ENCODE measurements at regions not wholly inside any gene's neighbourhood (a gene's known extent, or its start where the extent isn't known, plus 50 kb on each side); places are given as distances from the start of the nearest gene placed in this dataset.

DNA sequence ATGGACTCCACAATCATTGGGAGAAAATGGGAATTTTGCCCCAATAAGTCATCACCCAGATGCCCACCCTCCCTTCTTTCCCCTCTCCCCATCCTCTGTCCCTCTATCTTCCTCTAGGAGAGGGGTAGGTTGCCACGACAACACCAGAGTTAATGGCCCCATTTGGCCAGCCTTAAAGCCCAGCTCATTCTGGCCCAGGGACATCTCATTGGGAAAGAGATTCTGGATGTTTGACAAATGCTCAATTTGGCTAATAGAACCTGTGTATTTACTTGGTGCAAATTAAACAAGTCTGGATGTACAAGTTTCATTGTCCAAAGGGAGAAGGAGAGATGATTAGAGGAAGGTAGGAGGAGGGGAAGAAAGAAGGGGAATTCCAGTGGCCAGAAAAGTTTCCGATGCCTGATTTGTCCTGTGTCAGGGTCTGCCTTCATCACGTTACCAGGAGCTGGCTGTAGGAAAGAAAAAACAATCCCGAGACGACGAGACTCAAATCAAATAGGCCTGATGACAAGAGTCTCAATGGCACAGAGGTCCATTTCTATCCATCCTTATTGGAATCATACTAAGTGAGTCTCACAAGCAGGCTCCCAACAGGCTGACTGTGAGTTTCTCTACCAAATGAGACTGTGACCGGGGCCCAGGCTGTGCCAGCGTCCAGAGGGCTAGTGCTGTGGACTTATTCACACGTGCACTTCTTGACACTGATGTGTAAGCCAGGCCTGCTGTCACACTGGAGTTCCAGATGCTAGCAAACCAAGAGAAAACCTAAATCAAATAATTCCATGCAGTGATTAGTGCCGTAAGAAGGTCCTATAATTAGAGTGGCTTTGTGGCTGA, 265.2 kb upstream of the APCDD1 start:
- no peak overlapping the region for H3K27ac ChIP-seq (replicated peaks)
- DNase-seq (ENCODE audit: low read depth in 1 of 2, low spot score in 1 of 2) = no peak
- TF ChIP-seq GABPA (IDR thresholded peaks at IDR 0.05; ENCODE audit: low read depth) (no peak), POLR2AphosphoS5 (IDR thresholded peaks at IDR 0.05; ENCODE audit: low read depth) (no peak), SPI1 (IDR thresholded peaks at IDR 0.05; ENCODE audit: borderline replicate concordance, low read depth) (no peak)
- TF ChIP-seq, protein P1, sequence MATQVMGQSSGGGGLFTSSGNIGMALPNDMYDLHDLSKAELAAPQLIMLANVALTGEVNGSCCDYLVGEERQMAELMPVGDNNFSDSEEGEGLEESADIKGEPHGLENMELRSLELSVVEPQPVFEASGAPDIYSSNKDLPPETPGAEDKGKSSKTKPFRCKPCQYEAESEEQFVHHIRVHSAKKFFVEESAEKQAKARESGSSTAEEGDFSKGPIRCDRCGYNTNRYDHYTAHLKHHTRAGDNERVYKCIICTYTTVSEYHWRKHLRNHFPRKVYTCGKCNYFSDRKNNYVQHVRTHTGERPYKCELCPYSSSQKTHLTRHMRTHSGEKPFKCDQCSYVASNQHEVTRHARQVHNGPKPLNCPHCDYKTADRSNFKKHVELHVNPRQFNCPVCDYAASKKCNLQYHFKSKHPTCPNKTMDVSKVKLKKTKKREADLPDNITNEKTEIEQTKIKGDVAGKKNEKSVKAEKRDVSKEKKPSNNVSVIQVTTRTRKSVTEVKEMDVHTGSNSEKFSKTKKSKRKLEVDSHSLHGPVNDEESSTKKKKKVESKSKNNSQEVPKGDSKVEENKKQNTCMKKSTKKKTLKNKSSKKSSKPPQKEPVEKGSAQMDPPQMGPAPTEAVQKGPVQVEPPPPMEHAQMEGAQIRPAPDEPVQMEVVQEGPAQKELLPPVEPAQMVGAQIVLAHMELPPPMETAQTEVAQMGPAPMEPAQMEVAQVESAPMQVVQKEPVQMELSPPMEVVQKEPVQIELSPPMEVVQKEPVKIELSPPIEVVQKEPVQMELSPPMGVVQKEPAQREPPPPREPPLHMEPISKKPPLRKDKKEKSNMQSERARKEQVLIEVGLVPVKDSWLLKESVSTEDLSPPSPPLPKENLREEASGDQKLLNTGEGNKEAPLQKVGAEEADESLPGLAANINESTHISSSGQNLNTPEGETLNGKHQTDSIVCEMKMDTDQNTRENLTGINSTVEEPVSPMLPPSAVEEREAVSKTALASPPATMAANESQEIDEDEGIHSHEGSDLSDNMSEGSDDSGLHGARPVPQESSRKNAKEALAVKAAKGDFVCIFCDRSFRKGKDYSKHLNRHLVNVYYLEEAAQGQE (IDR thresholded peaks at IDR 0.05; ENCODE audit: insufficient replicate concordance, low read depth) = no peak
- TF ChIP-seq, protein P2, sequence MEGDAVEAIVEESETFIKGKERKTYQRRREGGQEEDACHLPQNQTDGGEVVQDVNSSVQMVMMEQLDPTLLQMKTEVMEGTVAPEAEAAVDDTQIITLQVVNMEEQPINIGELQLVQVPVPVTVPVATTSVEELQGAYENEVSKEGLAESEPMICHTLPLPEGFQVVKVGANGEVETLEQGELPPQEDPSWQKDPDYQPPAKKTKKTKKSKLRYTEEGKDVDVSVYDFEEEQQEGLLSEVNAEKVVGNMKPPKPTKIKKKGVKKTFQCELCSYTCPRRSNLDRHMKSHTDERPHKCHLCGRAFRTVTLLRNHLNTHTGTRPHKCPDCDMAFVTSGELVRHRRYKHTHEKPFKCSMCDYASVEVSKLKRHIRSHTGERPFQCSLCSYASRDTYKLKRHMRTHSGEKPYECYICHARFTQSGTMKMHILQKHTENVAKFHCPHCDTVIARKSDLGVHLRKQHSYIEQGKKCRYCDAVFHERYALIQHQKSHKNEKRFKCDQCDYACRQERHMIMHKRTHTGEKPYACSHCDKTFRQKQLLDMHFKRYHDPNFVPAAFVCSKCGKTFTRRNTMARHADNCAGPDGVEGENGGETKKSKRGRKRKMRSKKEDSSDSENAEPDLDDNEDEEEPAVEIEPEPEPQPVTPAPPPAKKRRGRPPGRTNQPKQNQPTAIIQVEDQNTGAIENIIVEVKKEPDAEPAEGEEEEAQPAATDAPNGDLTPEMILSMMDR (IDR thresholded peaks at IDR 0.05; ENCODE audit: insufficient read depth, low read length) = no peak
- H3K27me3 ChIP-seq (ENCODE audit: insufficient read depth, poor library complexity, severe bottlenecking) = no peaks in the 10 kb centered on the region
- no peak overlapping the region for H3K4me3 ChIP-seq (replicated peaks; ENCODE audit: insufficient read depth, low read length)

DNA sequence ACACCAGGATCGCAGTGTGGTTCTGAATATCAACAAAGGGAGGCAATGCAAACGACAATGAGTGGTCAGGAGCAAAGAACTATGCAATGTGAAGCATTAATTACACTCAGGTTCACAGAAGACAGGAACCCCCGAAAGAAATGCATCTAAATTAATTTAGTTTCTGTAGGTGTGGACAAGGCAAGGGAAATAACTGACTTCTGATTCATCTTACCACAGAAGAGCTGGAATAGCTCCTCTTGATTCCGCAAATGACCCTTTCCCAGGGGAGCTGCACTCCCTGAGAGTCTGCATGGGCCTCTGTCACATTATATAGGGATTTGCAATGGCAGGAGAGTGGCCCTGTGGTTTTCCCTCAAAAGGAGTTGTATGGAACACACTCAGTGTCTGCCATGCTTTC, 263.9 kb upstream of the APCDD1 start:
- no peaks in the 10 kb centered on the region for H3K27me3 ChIP-seq (ENCODE audit: insufficient read depth, poor library complexity, severe bottlenecking)
- no peak overlapping the region for H3K27ac ChIP-seq (replicated peaks)
- no peak for DNase-seq (ENCODE audit: low read depth in 1 of 2, low spot score in 1 of 2)
- H3K4me3 ChIP-seq (replicated peaks; ENCODE audit: insufficient read depth, low read length) = no peak overlapping the region
- TF ChIP-seq POLR2AphosphoS5 (IDR thresholded peaks at IDR 0.05; ENCODE audit: low read depth) (no peak), GABPA (IDR thresholded peaks at IDR 0.05; ENCODE audit: low read depth) (no peak), SPI1 (IDR thresholded peaks at IDR 0.05; ENCODE audit: borderline replicate concordance, low read depth) (no peak)
- TF ChIP-seq, protein P1 (IDR thresholded peaks at IDR 0.05; ENCODE audit: insufficient replicate concordance, low read depth) = no peak
- TF ChIP-seq, protein P2 (IDR thresholded peaks at IDR 0.05; ENCODE audit: insufficient read depth, low read length) = no peak

DNA sequence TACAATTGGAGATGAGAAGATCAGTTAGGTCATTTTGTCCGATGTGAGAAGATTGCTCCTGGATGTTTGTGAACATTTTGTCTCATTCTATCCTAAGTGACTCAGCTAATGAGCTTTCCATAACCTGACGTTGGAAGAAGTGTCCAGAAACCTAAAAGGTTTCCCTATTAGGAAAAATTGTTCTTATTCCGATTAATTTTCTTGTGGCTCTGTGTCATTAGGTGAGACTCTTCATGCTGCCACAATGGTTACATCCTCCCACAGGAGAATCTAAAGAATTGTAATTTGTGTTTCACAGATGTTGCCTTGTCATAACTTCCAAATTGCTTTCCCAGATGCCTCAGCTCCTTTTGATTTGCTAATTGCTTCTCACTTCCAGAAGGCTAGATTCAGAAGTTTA, 261.0 kb upstream of the APCDD1 start:
- TF ChIP-seq POLR2AphosphoS5 (IDR thresholded peaks at IDR 0.05; ENCODE audit: low read depth) = no peak
- TF ChIP-seq GABPA (IDR thresholded peaks at IDR 0.05; ENCODE audit: low read depth) = no peak
- TF ChIP-seq, protein P1 (IDR thresholded peaks at IDR 0.05; ENCODE audit: insufficient replicate concordance, low read depth) = no peak
- TF ChIP-seq, protein P2 (IDR thresholded peaks at IDR 0.05; ENCODE audit: insufficient read depth, low read length) = no peak
- Histone ChIP-seq H3K27ac (replicated peaks) (no peak overlapping the region), H3K4me3 (replicated peaks; ENCODE audit: insufficient read depth, low read length) (no peak overlapping the region), H3K27me3 (ENCODE audit: insufficient read depth, poor library complexity, severe bottlenecking) (no peaks in the 10 kb centered on the region)
- DNase-seq (ENCODE audit: low read depth in 1 of 2, low spot score in 1 of 2) = no peak

All from HL-60 (cell line).